GM21717 (cell line): ENCODE measurements at regions not wholly inside any gene's neighbourhood (a gene's known extent, or its start where the extent isn't known, plus 50 kb on each side); places are given as distances from the start of the nearest gene placed in this dataset.
"Not testable (repeated sequence)": the region's sequence is repeated elsewhere in the genome, so short reads cannot be mapped to it uniquely, and the experiment has no call there.

Experiments
- ATAC-seq: cut with Tn5 transposase; IDR thresholded peaks from one replicate; pipeline ENCODE4 v1.9.1; 2021; ENCODE audit warnings: mild to moderate bottlenecking, moderate library complexity; ENCODE audit not compliant: unreplicated experiment

DNA sequence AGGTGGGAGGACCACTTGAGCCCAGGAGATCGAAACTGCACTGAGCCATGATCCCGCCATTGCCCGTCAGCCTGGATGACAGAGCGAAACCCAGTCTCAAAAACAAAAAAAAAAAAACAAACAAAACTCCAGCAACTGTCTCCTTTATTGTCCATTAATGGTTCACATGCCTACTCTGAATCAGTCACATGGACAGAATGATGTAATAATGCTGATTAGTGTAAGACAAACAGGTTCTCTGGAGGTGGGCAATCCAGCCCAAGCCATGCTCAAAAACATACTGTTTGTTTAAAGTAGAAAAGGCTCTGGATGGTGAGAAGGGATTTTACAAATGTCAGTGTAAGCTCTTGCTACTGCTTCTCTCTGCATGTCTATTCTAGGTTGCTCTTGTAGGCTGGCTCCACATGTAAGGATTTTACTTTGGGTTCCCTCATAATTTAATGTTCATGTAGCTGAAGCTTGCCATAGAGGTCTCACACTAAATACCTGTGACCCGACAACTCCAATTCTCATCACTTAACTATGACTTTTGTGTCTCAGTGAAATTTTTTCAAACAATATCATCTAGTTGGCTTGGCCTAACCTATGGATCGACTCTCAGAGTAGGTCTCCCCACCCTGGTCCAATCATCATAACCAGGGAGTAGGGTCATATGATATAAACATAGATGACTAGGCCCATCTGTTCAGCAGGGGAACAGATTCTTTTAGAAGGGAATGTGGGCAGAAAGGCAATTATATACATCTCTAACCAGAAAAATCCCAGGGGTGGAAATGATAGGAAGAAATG, 83.9 kb upstream of the SLC39A10 start:
- ATAC-seq: no peak

DNA sequence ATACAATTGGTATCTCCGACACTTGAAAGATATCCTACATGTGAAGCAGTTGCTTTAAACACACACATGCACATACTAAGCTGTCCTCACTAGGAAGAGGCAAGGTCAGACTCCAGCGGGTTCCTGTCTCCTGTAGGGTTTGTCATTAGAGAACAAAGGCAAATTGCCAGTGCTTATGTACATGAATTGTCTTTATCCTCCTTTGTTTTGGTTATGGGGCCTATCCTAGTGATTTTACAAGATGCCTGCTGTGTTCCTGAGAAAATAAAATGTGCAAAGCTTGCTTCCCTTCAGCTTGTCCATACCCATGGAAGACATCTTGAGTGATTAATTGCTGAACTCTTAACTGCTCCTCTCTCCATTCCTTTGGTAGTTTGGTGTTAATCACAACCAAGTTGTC, 86.7 kb upstream of the SLC39A10 start:
- no peak for ATAC-seq

DNA sequence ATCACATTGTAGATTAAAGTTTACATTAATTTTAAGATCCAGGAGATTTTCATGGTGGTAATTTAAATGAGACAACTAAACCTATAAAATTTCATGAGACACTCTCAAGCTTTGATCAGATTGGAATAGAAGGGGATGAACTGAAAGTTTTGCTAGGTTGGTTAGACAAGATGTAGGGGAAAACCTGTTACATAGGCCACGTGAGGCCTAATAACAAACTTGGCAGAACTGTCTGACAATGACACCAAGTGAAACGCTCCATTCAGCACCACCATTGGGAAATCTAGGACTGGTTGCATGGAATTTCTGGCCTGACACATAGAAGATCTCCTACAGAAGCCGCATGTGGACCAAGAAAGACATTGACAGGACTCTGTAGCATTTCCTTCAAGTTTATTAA, 87.8 kb upstream of the SLC39A10 start:
- ATAC-seq: no peak

DNA sequence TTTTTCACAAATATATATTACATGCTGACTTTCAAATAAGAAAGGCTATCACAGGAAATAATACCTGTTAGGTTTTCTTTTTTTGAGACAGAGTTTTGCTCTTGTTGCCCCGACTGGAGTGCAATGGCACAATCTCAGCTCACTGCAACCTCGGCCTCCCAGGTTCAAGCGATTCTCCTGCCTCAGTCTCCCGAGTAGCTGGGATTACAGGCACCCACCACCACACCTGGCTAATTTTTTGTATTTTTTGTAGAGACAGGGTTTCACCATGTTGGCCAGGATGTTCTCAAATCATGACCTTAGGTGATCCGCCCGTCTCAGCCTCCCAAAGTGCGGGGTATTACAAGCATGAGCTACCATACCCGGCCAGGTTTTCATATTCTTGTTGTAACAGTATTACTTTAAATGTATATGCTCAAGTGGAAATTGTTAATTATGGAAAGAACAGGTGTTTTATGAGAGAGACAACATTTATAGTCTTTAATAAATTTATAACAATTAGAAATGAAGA, 92.3 kb upstream of the SLC39A10 start:
- not testable (repeated sequence) for ATAC-seq

DNA sequence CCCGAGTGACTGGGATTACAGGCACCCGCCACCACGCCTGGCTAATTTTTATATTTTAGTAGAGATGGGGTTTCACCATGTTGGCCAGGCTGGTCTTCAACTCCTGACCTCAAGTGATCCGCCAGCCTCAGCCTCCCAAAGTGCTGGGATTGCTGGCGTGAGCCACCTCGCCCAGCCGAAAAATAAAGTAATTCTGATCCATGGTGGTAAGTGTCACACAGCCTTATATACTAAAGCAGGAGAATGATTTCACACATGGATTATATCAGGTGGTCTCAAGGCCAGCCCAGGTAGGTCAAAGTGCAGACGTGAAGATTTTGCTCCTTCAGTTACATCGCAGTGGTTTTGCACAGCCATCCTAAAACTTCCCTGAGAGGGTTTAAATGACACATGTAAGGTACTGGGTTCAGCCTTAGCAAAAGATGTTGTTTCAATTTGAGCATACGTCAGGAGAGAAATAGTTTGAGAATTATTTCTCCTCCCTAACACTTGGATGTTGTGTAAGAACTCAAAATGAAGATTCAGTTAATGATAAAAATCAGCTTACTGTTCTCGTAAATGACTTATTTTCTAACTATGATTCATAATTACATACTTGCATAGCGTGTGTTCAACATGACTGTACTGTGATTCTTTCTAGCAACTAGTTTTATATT, 93.0 kb upstream of the SLC39A10 start:
- ATAC-seq: no peak

DNA sequence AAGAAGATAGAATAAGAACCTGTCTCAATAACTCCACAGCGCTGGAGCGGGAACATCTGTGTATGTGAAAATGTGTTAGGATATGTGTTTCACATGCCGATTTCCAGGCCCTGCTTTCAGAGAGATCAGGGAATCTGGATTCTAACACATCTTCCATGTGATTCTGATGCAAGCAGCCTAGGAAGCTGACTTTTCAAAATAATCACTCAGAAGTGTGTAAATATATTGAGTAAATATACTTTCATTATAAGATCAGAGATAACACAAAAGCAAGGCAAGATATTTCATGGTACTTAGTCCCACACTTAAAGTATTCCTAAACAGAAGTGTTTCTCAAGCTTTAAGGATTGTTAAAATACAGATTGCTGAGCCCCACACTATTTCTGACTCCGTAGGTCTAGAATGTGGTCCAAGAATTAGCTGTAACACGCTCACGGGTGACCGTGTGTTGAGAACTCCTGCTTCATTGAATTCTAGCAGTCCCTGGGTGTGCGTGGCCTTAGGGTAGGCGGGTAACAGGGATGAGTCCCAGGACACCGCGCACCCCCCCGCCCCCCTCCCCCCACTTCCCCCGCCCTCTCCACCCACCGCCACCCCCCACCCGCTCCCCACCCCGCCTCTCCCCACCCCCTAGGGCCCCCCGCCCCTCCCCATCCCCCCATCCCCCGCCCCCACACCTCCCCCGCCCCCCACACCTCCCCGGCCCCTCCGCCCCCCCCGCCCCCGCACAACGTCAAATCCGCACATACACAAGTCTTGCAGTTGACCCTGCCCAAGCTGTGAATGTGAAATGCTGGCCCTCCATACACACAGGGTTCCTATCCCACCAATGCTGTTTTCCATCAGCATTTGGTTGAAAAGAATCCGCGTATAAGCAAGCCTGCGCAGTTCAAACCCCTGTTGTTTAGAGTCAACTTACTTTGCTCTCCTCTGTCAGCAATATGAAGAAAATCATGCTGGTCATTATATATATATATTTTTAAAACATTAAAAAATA, 94.2 kb upstream of the SLC39A10 start:
- no peak for ATAC-seq

DNA sequence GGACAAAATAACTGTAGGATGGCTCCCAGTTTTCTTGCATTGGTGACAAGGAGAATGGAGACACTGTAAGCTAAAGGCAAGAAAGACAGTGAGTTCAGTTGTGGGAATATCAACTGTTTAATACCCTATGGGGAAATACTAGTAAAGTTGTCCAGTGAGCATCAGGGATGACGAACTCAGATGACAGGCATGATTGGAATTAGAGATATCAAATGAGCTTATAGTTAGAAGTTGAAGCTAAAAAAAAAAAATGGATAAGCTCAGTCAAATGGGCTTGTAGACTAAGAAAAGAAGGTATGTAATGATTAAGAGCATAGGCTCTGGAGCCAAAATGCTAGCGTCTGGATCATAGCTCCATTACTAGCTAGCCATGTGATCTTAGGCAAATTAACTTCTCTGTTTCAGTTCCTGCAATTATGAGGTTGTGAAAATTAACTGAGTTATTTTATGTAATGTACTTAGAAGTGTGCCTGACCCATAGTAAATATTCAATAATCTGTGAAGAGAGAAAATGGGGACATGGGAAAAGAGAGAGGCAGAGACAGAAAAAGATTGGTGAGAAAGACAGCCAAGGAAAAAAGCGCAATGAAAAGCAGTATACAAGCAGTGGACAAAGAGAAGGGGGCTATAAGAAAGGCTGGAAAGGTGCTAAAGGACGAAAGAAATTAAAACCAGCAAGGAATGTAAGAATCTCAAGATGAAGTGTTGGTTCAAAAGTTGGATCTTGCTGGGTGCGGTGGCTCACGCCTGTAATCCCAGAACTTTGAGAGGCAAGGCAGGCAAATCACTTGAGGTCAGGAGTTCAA, 95.7 kb upstream of the SLC39A10 start:
- peak; percentile 48 for ATAC-seq

DNA sequence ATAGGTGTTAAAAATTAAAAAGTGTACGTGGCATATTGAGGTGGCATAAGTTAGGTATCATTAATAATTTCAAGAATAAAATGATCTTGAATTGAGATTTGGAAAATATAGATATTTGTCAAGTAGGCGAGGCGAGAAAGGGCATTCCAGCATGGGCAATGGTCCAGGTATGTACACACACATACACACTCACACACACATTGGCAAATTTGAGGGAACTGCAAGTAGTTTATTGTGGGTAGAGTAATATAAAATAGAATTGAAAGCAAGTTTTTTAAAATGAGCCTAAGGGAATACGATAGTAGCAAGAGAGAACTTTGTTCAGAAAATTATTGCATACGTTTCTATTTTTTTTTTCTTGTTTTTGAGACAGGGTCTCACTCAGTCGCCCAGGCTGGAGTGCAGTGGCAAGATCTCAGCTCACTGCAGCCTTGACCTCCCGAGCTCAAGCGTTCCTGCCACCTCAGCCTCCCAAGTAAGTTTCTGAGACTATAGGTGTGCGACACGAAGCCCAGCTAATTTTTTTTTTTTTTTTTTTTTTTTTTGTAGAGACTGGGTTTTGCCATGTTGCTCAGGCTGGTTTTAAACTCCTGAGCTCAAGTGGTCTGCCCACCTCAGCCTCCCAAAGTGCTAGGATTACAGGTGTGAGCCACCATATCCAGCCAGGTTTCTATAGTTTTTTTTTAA, 96.7 kb upstream of the SLC39A10 start:
- no peak for ATAC-seq

DNA sequence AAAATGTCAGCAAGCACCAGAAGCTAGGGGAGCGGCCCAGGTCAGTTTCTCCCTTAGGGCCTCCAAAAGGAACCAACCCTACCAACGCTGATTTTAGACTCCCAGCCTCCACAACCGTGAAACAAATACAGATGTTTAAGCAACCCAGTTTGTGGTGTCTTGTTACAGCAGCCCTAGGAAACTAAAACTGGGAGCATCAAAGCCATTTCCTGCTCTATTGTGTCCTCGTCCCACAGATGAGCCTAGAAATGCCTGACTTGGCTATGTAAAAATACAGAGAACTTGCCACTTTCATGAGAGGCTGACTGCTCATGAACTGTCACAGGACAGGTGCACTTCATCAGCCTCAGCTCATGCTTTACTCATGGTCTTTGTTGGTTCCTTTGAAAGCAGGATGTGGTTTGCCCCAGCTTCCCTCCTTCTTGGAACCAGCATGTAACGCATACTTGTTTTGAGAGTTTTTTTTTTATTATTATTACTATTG, 97.6 kb upstream of the SLC39A10 start:
- ATAC-seq: peak; percentile 89

DNA sequence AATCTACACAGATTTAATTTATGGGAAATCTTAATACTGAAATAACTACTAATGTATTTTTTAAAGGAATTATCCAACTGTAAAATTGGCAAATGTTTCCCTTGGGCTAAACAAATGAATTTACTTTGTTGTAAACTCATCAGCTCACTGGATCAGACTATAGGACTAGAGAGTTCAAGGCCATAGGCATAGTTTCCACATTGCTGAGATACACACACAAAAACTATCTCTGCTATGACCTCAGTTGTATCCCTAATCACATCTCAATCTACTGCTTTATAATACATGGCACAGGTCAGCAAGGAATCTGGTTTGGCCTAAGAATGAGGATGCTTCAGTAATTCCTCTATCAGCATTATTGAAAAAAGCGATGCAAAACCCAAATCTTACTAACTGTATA, 101.1 kb upstream of the SLC39A10 start:
- ATAC-seq: no peak

DNA sequence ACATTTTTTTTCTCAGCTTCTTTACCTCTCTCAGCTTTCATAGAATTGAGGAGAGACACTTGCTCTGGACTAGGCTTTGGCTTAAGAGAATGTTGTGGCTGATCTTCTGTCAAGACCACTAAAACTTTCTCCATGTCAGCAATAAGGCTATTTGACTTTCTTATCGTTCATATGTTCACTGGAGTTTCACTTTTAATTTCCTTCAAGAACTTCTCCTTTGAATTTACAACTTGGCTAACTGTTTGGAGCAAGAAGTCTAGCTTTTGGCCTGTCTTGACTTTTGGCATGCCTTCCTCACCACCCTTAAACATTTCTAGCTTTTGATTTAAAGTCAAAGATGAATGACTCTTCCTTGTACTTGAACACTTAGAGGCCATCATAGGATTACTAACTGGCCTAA, 104.4 kb upstream of the SLC39A10 start:
- no peak for ATAC-seq

DNA sequence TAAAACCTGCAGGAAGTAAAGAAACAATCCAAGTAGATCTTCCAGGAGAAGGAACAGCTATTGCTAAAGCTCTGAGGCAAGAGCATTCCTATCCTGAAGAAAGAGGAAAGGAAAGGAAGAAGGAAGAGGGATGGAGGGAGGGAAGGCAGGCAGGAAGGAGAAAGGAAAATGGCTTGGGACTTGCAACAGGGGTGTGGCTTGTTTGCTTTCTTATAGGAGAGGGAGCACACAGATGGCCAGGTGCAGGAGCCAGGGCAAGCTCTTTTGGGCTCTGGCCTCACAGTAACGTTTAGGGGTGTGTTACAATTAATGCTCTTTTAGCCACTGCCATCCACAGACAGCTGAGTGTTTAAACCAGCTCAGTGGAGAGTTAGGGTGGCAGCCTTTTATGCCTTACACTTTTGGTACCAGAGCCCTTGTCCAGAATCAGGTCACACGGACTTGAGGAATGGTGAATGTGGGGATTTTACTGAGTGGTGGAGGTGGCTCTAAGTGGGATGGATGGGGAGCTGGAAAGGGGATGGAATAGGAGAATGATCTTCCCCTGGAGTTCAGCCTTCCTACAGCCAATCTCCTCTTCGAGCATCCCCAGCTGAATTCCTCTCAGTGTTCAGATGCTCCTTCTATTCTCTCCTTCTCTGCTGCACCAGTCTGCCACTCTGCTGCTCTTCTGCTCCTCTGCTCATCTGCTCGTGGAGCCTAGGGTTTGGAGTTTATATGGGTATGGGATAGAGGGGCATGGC, 108.7 kb upstream of the SLC39A10 start:
- no peak for ATAC-seq

DNA sequence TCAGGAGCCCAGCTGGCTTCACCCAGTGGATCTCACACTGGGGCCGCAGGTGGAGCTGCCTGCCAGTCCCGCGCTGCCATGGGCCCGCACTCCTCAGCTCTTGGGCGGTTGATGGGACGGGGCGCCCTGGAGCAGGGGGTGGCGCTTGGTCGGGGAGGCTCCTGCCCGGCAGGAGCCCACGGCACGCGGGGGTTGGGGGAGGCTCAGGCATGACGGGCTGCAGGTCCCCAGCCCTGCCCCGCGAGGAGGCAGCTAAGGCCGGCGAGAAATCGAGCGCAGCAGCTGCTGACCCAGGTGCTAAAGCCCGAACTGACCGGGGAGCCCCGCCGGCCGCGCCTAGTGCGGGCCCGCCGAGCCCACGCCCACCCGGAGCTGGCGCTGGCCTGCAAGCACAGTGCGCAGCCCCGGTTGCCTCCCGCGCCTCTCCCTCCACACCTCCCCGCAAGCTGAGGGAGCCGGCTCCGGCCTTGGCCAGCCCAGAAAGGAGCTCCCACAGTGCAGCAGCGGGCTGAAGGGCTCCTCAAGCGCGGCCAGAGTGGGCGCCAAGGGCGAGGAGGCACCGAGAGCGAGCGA, 109.7 kb upstream of the SLC39A10 start:
- not testable (repeated sequence) for ATAC-seq

DNA sequence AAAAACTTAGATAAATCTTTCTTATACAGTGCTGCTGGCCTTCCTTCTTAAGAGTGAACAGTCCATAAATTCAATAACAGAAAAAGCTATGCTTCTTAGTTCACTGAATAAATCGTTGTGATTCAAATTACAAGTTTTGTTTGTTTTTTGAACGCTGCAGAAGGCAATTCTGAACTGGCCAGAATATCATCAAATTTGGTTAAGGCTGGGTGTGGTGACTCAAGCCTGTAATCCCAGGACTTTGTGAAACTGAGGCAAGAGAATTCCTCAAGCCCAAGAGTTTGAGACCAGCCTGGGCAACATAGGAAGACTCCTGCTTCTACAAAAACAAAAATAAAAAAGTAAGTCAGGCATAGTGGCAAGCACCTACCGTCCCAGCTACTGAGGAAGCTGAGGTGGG, 111.2 kb upstream of the SLC39A10 start:
- ATAC-seq: no peak

DNA sequence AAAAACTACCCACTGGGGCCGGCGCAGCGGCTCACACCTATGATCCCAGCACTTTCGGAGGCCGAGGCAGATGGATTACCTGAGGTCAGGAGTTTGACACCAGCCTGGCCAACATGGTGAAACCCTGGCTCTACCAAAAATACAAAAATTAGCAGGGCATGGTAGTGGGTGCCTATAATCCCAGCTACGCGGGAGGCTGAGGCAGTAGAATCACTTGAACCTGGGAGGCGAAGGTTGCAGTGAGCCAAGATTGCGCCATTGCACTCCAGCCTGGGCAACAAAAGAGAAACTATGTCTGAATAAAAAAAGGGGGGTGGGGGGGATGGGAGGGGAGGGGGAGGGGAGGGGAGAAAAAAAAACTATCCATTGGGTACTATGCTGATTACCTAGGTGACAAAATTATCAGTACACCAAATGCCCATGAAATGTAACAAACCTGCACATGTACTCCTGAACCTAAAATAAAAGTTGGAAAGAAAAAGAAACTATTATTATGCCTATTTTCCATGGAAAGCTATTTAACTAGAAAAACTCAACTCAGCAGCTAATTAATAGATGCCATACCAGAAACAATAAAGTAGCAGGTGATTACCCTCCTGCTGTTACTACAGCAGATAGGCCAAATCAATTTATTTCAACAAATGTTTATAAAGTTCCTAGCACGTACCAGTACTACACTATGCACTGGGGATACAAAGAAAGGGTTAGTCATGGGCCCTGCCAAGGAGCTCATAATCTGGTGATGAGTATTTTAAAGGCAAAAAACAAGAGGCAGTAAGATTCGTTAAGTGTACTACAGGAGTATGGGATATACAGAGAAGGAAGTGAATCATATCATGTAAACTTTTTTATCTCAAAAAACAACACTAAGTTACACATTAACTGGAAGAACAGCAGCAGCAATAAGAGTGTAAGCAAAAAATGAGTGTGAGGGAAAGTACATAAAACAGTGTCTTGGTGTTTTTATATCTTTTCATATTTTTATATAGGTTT, 112.8 kb upstream of the SLC39A10 start:
- peak; percentile 67 for ATAC-seq

DNA sequence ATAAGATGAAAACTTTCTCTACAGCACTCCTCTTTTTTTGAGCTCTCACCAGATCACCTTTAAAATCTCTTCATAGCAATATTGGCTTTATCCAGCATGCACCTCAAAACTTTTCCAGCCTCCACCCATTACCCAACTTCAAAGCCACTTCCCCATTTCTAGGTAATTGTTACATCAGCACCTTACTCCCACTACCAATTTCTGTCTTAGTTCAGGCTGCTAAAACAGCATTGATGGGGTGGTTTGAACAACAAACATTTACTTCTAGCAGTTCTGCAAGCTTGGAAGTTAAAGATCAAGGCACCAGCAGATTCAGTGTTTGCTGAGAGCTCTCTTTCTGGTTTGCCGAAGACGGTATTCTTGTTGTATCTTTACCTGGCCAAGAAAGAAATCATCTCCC, 114.0 kb upstream of the SLC39A10 start:
- ATAC-seq: no peak

DNA sequence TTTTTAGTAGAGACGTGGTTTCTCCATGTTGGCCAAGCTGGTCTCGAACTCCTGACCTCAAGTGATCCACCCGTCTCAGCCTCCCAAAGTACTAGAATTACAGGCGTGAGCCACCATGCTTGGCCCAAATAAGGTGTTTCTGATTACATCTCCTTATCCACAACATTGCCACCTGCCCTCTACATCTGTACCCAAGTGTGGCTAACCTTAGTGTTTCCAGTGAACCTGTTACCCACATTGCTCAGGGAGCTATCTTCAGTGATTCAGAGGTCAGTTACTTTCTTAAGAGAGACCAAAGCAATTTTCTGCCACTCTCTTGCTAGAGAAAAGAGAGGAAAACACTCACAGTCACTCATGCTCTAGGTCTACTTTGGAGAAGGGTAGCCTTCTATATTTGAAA, 115.0 kb upstream of the SLC39A10 start:
- ATAC-seq: no peak
